ENCODE measurements at regions not wholly inside any gene's neighbourhood (a gene's known extent, or its start where the extent isn't known, plus 50 kb on each side); places are given as distances from the start of the nearest gene placed in this dataset.
"Not testable (repeated sequence)": the region's sequence is repeated elsewhere in the genome, so short reads cannot be mapped to it uniquely, and the experiment has no call there.

DNA sequence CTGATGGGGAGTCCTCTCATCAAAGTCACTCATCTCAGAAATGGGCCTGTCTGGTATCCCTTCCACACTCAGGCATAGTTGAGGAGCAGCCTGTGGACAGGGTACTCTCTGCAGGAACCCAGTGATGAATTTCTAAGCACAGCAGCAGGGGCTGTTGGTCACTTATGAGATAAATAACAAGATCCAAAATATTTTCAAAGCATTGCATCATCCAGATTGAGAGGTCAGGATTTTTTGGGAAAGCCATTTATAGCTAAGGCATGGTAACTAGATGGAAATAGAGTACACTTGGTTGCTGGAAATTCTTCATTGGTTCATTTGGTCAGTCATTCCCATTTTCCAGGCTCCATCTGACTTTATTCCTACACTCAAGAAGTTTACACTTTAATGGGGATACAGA lies 246.8 kb upstream of the RAI14 start:
- no peak for DNase-seq (ENCODE audit: low read depth)
- TF ChIP-seq, protein P1, sequence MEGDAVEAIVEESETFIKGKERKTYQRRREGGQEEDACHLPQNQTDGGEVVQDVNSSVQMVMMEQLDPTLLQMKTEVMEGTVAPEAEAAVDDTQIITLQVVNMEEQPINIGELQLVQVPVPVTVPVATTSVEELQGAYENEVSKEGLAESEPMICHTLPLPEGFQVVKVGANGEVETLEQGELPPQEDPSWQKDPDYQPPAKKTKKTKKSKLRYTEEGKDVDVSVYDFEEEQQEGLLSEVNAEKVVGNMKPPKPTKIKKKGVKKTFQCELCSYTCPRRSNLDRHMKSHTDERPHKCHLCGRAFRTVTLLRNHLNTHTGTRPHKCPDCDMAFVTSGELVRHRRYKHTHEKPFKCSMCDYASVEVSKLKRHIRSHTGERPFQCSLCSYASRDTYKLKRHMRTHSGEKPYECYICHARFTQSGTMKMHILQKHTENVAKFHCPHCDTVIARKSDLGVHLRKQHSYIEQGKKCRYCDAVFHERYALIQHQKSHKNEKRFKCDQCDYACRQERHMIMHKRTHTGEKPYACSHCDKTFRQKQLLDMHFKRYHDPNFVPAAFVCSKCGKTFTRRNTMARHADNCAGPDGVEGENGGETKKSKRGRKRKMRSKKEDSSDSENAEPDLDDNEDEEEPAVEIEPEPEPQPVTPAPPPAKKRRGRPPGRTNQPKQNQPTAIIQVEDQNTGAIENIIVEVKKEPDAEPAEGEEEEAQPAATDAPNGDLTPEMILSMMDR (conservative IDR thresholded peaks at IDR 0.05; ENCODE audit: low read depth, low read length): no peak
- H3K4me3 ChIP-seq (ENCODE audit: low read depth, low read length): no peak overlapping the region

DNA sequence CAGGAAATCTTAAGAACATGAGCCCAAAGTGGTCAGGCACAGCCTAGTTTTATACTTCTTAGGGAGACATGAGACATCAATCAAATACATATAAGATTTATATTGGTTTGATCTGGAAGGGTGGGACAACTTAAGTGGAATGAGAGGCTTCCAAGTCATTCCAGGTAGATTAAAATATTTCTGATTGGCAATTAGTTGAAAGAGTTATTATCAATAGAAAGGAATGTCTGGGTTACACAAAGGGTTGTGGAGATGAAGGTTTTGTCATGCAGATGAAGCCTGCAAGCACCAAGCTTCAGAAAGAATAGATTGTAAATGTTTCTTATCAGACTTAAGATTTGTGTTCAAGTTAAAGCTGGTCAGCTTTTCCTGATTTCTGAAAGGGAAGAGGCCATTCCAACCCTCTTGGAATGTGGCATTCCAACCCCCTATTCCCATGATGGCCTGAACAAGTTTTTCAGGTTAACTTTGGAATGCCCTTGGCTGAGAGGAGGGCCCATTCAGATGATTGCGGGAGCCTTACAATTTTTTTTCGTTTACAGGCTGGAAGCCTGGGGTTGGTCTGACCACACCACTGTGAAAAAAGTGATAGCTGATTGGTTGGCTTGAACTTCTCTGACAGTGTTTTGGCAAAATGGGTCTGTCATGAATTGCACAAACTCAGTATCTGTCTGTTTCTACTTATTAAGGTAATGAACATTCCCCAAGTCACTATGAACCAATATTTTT lies 245.6 kb upstream of the RAI14 start:
- no peak overlapping the region for H3K4me3 ChIP-seq (ENCODE audit: low read depth, low read length)
- DNase-seq (ENCODE audit: low read depth): peak; percentile 64

DNA sequence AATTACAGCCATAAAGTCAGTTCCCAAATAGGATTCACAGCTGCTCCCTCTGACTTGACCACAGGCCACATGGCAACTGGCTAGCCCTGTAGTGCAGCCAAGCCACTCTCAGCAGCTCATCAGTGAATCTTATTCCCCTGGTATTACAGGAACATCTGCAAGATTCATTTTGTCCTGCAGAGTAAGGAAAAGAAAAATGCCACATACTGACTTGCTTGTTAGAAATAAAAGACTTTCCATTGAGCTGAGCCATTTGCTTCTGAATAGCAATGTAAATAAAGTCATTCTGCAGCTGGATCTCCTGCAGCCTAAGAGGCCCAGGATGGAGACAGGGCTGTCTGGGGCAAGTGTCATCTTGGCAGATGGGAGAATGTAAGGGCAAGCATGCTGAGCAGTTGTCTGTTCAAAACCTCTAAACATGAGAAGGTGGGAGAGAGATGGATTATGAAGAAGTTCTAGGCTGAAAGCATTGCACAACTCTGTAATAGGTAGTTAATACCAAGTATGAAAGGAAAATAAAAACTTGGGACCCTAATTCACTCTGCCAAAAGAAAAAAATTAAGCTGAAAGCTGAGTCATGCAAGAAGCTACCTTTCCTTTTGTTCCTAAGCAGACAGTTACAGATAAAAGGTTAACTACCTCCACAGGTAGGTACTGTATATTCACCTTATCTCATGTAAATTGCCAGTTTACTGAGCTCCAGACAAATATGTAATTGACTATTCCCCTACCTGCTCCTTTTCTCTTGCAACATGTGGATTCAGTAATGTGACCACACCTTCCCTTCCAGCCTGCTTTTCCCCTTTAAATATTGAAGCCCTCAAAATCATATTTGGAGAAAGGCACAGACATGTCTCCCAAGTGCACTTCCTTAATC lies 244.4 kb upstream of the RAI14 start:
- H3K4me3 ChIP-seq (ENCODE audit: low read depth, low read length): no peak overlapping the region
- DNase-seq (ENCODE audit: low read depth): peak; percentile 53
- TF ChIP-seq, protein P1 (conservative IDR thresholded peaks at IDR 0.05; ENCODE audit: low read depth, low read length): no peak

More for the DNA sequence above, 245.6 kb upstream of the RAI14 start:
- TF ChIP-seq, protein P1 (conservative IDR thresholded peaks at IDR 0.05; ENCODE audit: low read depth, low read length): no peak

DNA sequence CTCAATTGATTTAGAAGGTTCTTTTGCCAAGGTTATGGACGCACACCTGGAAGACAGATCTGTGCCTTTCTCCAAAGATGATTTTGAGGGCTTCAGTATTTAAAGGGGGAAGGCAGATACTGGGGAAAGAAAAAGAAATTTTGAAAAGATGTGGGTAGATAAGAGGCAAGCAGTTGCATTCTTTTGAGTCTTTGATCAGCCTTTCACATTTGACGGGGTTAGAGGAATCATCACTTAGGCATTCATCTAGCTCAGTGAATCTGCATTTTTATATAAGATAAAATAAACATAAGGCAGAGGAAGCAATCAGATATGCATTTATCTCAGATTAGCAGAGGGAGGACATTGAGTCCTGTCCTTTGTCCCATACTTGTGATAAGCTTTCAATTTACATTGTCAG lies 243.4 kb upstream of the RAI14 start:
- H3K4me3 ChIP-seq (ENCODE audit: low read depth, low read length): no peak overlapping the region
- TF ChIP-seq, protein P1 (conservative IDR thresholded peaks at IDR 0.05; ENCODE audit: low read depth, low read length): no peak
- DNase-seq (ENCODE audit: low read depth): peak; percentile 67

DNA sequence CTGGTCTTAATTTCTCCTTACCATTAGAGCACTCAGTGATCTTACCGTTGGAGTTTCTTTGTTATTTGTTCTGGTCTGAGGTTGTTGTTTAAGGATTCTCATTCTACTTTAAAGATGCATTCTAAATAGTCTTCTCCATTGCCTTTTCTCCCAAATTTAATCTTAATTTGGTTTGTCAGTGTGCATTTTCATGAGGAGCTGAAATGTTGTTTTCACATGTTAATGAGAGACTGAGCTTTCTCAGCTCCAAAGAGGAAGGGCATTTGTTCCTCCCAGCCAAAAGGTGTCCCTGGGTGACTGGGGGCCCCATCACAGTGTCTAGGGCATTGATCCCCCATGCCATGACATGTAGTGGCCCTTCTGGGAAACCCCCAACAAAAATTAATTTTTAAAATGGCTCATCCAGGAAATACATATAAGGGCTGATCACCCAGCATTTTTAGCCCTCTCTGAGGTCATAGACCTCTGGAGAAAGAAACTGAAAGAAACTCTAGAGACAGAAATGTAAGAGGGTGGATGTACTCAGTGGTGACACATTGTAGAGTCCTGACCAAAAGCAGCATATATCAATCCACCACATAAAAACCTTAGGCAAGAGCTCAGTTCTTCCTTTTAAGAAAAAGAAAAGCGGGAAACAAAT lies 240.4 kb upstream of the RAI14 start:
- peak; percentile 77 for DNase-seq (ENCODE audit: low read depth)
- TF ChIP-seq, protein P1 (conservative IDR thresholded peaks at IDR 0.05; ENCODE audit: low read depth, low read length): no peak
- H3K4me3 ChIP-seq (ENCODE audit: low read depth, low read length): no peak overlapping the region

DNA sequence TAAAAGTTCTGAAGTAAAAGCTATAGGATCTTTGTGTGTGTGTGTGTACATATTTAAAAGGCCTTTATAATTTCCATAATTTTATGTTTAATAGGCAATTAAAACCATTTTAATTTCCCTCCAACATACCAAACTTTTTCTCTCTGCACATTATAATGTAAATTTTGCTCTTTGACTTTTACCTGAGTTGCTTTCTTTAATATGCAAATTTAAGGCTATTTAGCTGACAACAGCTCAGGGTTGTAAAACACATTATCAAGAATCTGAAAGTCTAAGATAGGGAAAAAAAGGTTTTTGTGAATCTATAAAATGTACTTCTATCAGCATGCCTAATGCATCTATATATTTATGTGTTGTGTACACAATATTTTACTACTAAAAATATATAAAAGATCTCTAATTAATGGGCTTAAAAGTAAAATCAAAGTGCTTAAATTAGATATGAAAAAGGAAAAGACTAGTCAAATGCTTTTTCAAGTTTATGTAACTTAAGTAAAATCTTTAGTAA lies 239.6 kb upstream of the RAI14 start:
- TF ChIP-seq, protein P1 (conservative IDR thresholded peaks at IDR 0.05; ENCODE audit: low read depth, low read length): no peak
- no peak for DNase-seq (ENCODE audit: low read depth)
- no peak overlapping the region for H3K4me3 ChIP-seq (ENCODE audit: low read depth, low read length)

DNA sequence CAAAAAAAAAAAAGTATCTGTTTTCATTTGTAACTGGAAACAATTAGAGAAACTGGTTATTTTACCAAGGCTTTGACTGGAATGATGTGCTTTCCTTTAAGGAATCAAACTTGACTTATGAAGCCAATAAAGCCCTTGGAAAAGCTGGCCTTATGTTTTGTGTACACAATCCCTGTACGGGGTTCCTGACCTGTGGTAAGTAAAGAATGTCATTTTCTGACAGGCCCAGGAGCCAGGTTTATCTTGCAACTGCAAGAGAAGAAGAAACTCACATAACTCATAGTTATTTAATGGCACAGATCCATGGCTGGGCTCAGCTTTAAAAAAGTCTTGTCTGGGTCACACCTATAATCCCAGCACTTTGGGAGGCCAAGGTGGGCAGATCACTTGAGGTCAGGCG lies 235.9 kb upstream of the RAI14 start:
- H3K4me3 ChIP-seq (ENCODE audit: low read depth, low read length); DNase-seq (ENCODE audit: low read depth): not testable (repeated sequence)
